MM.1S (cell line): ENCODE measurements at regions not wholly inside any gene's neighbourhood (a gene's known extent, or its start where the extent isn't known, plus 50 kb on each side); places are given as distances from the start of the nearest gene placed in this dataset.

Source experiments
- DNase-seq: peaks from one replicate; pipeline ENCODE4 v3.0.0-alpha.2; 2015
- H2AFZ ChIP-seq: fragments of 300-600 bp; sonication (generic); 2 replicates; pipeline ENCODE4 v1.6.0; 2016; ENCODE audit warnings: antibody characterized with exemption, low read length
- H3F3A ChIP-seq: fragments of 300-600 bp; sonication (generic); 2 replicates; pipeline ENCODE4 v1.6.1; 2016; ENCODE audit warnings: mild to moderate bottlenecking, antibody characterized with exemption, low read length, moderate library complexity, mixed read lengths; ENCODE audit not compliant: insufficient read depth
- H3K27ac ChIP-seq: fragments of 300-600 bp; sonication (generic); 2 replicates; pipeline ENCODE4 v1.5.1; 2016; ENCODE audit warnings: mild to moderate bottlenecking, low read length
- H3K27me3 ChIP-seq: fragments of 300-600 bp; sonication (generic); replicated peaks from 2 replicates; pipeline ENCODE4 v1.6.0; 2016; ENCODE audit warnings: low read length; ENCODE audit not compliant: insufficient read depth
- H3K36me3 ChIP-seq: fragments of 300-600 bp; sonication (generic); replicated peaks from 2 replicates; pipeline ENCODE4 v1.6.1; 2016; ENCODE audit warnings: mild to moderate bottlenecking, low read length, mixed read lengths; ENCODE audit not compliant: insufficient read depth
- H3K4me1 ChIP-seq: fragments of 300-600 bp; sonication (generic); 2 replicates; pipeline ENCODE4 v1.6.1; 2016; ENCODE audit warnings: low read length, mixed read lengths
- H3K4me2 ChIP-seq: fragments of 300-600 bp; sonication (generic); 2 replicates; pipeline ENCODE4 v1.6.0; 2016; ENCODE audit warnings: low read depth, low read length
- H3K4me3 ChIP-seq: fragments of 300-600 bp; sonication (generic); 2 replicates; pipeline ENCODE4 v1.5.1; 2016; ENCODE audit warnings: low read length, mixed read lengths
- H3K79me2 ChIP-seq: fragments of 300-600 bp; sonication (generic); 2 replicates; pipeline ENCODE4 v1.6.1; 2016; ENCODE audit warnings: mixed run types, low read length, mixed read lengths
- H3K9ac ChIP-seq: fragments of 300-600 bp; sonication (generic); 2 replicates; pipeline ENCODE4 v1.6.1; 2016; ENCODE audit warnings: low read length, mixed read lengths
- H3K9me2 ChIP-seq: fragments of 300-600 bp; sonication (generic); replicated peaks from 2 replicates; pipeline ENCODE4 v1.6.1; 2016; ENCODE audit warnings: mild to moderate bottlenecking, low read length, mixed read lengths; ENCODE audit not compliant: insufficient read depth
- H3K9me3 ChIP-seq: fragments of 300-600 bp; sonication (generic); replicated peaks from 2 replicates; pipeline ENCODE4 v1.6.1; 2016; ENCODE audit warnings: mild to moderate bottlenecking, low read length, mixed read lengths; ENCODE audit not compliant: insufficient read depth
- H4K20me1 ChIP-seq: fragments of 300-600 bp; sonication (generic); 2 replicates; pipeline ENCODE4 v1.6.1; 2016; ENCODE audit warnings: mild to moderate bottlenecking, low read length, moderate library complexity, mixed read lengths; ENCODE audit not compliant: insufficient read depth
- EZH2 ChIP-seq: fragments of 300-600 bp; sonication (generic); optimal IDR thresholded peaks from 2 replicates; pipeline ENCODE3; 2017; ENCODE audit warnings: low read depth, mild to moderate bottlenecking, antibody characterized with exemption, low read length, mixed read lengths
- EZH2phosphoT487 ChIP-seq: fragments of 300-600 bp; sonication (generic); IDR thresholded peaks from 2 replicates; pipeline ENCODE4 v1.6.1; 2018; ENCODE audit warnings: antibody characterized with exemption, low read length
- TF ChIP-seq, protein P1 (sequence below): fragments of 300-600 bp; sonication (generic); IDR thresholded peaks from 2 replicates; pipeline ENCODE4 v1.5.1; 2016; ENCODE audit warnings: antibody characterized with exemption, low read length, mixed read lengths

- H3K4me3 ChIP-seq: no peak overlapping the region
- H3K27ac ChIP-seq: no peak overlapping the region
- no peaks in the 10 kb centered on the region for H3K4me1 ChIP-seq
- H4K20me1 ChIP-seq: no peaks in the 10 kb centered on the region
- H3K9ac ChIP-seq: no peak overlapping the region
- no peaks in the 10 kb centered on the region for H3K36me3 ChIP-seq
- H3K9me3 ChIP-seq: no peaks in the 10 kb centered on the region
- H3K9me2 ChIP-seq: no peaks in the 10 kb centered on the region
- H3K27me3 ChIP-seq: no peaks in the 10 kb centered on the region
- H3K4me2 ChIP-seq: no peak overlapping the region
- TF ChIP-seq, protein P1, sequence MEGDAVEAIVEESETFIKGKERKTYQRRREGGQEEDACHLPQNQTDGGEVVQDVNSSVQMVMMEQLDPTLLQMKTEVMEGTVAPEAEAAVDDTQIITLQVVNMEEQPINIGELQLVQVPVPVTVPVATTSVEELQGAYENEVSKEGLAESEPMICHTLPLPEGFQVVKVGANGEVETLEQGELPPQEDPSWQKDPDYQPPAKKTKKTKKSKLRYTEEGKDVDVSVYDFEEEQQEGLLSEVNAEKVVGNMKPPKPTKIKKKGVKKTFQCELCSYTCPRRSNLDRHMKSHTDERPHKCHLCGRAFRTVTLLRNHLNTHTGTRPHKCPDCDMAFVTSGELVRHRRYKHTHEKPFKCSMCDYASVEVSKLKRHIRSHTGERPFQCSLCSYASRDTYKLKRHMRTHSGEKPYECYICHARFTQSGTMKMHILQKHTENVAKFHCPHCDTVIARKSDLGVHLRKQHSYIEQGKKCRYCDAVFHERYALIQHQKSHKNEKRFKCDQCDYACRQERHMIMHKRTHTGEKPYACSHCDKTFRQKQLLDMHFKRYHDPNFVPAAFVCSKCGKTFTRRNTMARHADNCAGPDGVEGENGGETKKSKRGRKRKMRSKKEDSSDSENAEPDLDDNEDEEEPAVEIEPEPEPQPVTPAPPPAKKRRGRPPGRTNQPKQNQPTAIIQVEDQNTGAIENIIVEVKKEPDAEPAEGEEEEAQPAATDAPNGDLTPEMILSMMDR: no peak
- TF ChIP-seq EZH2 (no peak), EZH2phosphoT487 (no peak)
- no peaks in the 10 kb centered on the region for H3F3A ChIP-seq
- no peak for DNase-seq
- H3K79me2 ChIP-seq: no peaks in the 10 kb centered on the region
- no peak overlapping the region for H2AFZ ChIP-seq
Observed at GRCh38 chr10:3397846-3398245, 225.3 kb upstream of the PITRM1 start.

GRCh38 chr10:3397231-3397630 is 224.6 kb upstream of the PITRM1 start:
- no peaks in the 10 kb centered on the region for H3K9me2 ChIP-seq
- no peaks in the 10 kb centered on the region for H3K27me3 ChIP-seq
- H3K4me1 ChIP-seq: no peaks in the 10 kb centered on the region
- no peak overlapping the region for H3K4me2 ChIP-seq
- no peak overlapping the region for H3K27ac ChIP-seq
- no peaks in the 10 kb centered on the region for H3K36me3 ChIP-seq
- no peaks in the 10 kb centered on the region for H4K20me1 ChIP-seq
- H3K9ac ChIP-seq: no peak overlapping the region
- TF ChIP-seq EZH2 (no peak), EZH2phosphoT487 (no peak)
- TF ChIP-seq, protein P1: no peak
- no peaks in the 10 kb centered on the region for H3K9me3 ChIP-seq
- H3K4me3 ChIP-seq: no peak overlapping the region
- DNase-seq: no peak
- no peaks in the 10 kb centered on the region for H3F3A ChIP-seq
- no peak overlapping the region for H2AFZ ChIP-seq
- no peaks in the 10 kb centered on the region for H3K79me2 ChIP-seq

GRCh38 chr10:3396116-3396515 is 223.5 kb upstream of the PITRM1 start:
- H3K9ac ChIP-seq: no peak overlapping the region
- H3F3A ChIP-seq: no peaks in the 10 kb centered on the region
- H3K36me3 ChIP-seq: no peaks in the 10 kb centered on the region
- TF ChIP-seq EZH2 (no peak), EZH2phosphoT487 (no peak)
- TF ChIP-seq, protein P1: no peak
- no peaks in the 10 kb centered on the region for H3K9me3 ChIP-seq
- H3K27me3 ChIP-seq: no peaks in the 10 kb centered on the region
- H4K20me1 ChIP-seq: no peaks in the 10 kb centered on the region
- H2AFZ ChIP-seq: no peak overlapping the region
- no peak overlapping the region for H3K4me3 ChIP-seq
- no peak overlapping the region for H3K27ac ChIP-seq
- DNase-seq: no peak
- no peaks in the 10 kb centered on the region for H3K9me2 ChIP-seq
- H3K4me2 ChIP-seq: no peak overlapping the region
- no peaks in the 10 kb centered on the region for H3K79me2 ChIP-seq
- no peaks in the 10 kb centered on the region for H3K4me1 ChIP-seq
